Heart left ventricle (tissue), 13 donors: ENCODE measurements at regions not wholly inside any gene's neighbourhood (a gene's known extent, or its start where the extent isn't known, plus 50 kb on each side); places are given as distances from the start of the nearest gene placed in this dataset.

ENCODE experiments used
- CTCF ChIP-seq, 12 donors: fragments of 200-600 bp; sonication (generic) in 4 of 12; IDR thresholded peaks; one replicate each; pipeline versions ENCODE4 v1.5.0 to v1.8.0; 2018 to 2022; ENCODE audit warnings: antibody characterized with exemption in 12 of 12, mild to moderate bottlenecking in 5 of 12
- POLR2A ChIP-seq, 2 donors: fragments of 450-650 bp; IDR thresholded peaks; one replicate each; pipeline ENCODE4 v1.6.1; 2017; ENCODE audit warnings: antibody characterized with exemption in 2 of 2, mild to moderate bottlenecking in 2 of 2, moderate library complexity in 2 of 2
- donor health status: ischemic (EF 13 %, LVEDD 7.1; RV severe dilation, severe dysfunction).
- donor health status: DM: no; HTN: yes; CAD: no.
- donor health status: DM: no; HTN: no; CAD: no.
- donor health status: ischemic (EF 25% LVEDD 6.9; RV normal size, moderate dysfunction).
- donor health status: ischemic (EF 25% LVEDD 5.7; RV mildly dilated, moderate dysfunction).
- donor health status: ischemic (EF 35%, LVEDD 5.7; RV mildly dilated, moderate dysfunction).
- donor health status: nonischemic (EF 11% LVEDD 7.7; RV severe dilation, severe dysfunction).
- donor health status: DM: yes; HTN: yes; CAD: no.
- donor health status: PGD.
- donor health status: ischemic (EF 29% LVEDD 5.4; RV normal size, mild dysfunction).
- donor health status: nonischemic (EF 23%, LVEDD 6.1; RV moderate dilation, normal function).

DNA sequence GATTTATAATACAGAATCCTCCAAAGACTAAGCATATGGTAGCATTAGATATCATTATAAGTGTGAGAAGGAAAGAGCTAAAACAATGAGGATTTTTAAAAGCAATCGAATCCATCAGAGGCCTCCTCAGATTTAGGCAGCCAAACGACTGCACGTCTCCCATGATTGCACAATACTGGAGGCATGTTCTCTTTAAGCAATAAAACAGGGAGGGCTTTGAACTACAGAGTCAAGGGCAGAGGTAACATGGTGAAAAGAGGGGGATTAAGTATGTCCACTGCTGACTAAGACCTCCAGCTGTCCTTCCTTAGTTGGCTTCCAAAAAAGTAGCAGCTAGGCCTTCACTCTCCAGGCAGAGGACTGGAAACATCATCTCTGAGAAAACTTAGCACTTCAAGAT is 298.7 kb upstream of the RGMB start:
- no peak for TF ChIP-seq CTCF (IDR thresholded peaks at IDR 0.05)
- no peak for TF ChIP-seq POLR2A (IDR thresholded peaks at IDR 0.05)
